Aorta (tissue), 5 donors: ENCODE measurements at regions not wholly inside any gene's neighbourhood (a gene's known extent, or its start where the extent isn't known, plus 50 kb on each side); places are given as distances from the start of the nearest gene placed in this dataset.

Source experiments
- ATAC-seq: fragments of 200-7000 bp; cut with Tn5 transposase; one replicate; pipeline ENCODE4 v1.9.1; 2022; ENCODE audit warnings: moderate library complexity; ENCODE audit not compliant: low FRiP score
- DNase-seq, 2 donors: peaks; one replicate each; pipeline ENCODE4 v3.0.0-alpha.2; 2020
- H3K27ac ChIP-seq, 2 donors: one replicate each; pipeline ENCODE4 v1.5.1; 2013; ENCODE audit warnings: low read length in 2 of 2, mild to moderate bottlenecking in 2 of 2, moderate library complexity in 2 of 2, control low read depth in 1 of 2, inconsistent platforms in 1 of 2, low read depth in 1 of 2
- H3K27me3 ChIP-seq, 2 donors: one replicate each; pipeline ENCODE4 v1.6.1; 2013; ENCODE audit warnings: control low read depth in 1 of 2, low read length in 1 of 2, mild to moderate bottlenecking in 1 of 2, moderate library complexity in 1 of 2; ENCODE audit not compliant: insufficient read depth in 2 of 2, control insufficient read depth in 1 of 2
- H3K36me3 ChIP-seq, 2 donors: one replicate each; pipeline ENCODE4 v1.6.1; 2013; ENCODE audit warnings: control low read depth in 1 of 2, low read length in 1 of 2, mild to moderate bottlenecking in 1 of 2; ENCODE audit not compliant: insufficient read depth in 2 of 2, control insufficient read depth in 1 of 2
- H3K4me1 ChIP-seq, 2 donors: one replicate each; pipeline ENCODE4 v1.6.1; 2013; ENCODE audit warnings: low read length in 2 of 2, control low read depth in 1 of 2, mild to moderate bottlenecking in 1 of 2, moderate library complexity in 1 of 2; ENCODE audit not compliant: insufficient read depth in 2 of 2, control insufficient read depth in 1 of 2
- H3K4me3 ChIP-seq, 2 donors: one replicate each; pipeline ENCODE4 v1.5.1; 2013; ENCODE audit warnings: low read length in 2 of 2, control low read depth in 1 of 2, mild to moderate bottlenecking in 1 of 2
- H3K9me3 ChIP-seq: one replicate; pipeline ENCODE4 v1.6.1; 2013; ENCODE audit warnings: mild to moderate bottlenecking, low read length; ENCODE audit not compliant: control insufficient read depth
- WGBS, 2 donors: extraction: QIAGEN DNeasy Blood & Tissue Kit; methylation state at CpG; one replicate each; pipeline ENCODE4 v1.1.7; 2013; 5-methylcytosine and 5-hydroxymethylcytosine counted together
- intact Hi-C, 2 donors: fragments of 100-400 bp; cut with DNase I; formaldehyde crosslinking; loops; one replicate each; pipeline versions ENCODE4 v1.14.2 to v1.15.0; 2022
- donor health status: healthy with polysubstance abuse.
- donor health status: Bipolar disorder and iron deficiency.
- donor health status: DM: no; HTN: no; CAD: no.
- donor health status: DM: no; HTN: no; CAD: no.
- donor health status: DM: yes; HTN: yes; CAD: no.

DNA sequence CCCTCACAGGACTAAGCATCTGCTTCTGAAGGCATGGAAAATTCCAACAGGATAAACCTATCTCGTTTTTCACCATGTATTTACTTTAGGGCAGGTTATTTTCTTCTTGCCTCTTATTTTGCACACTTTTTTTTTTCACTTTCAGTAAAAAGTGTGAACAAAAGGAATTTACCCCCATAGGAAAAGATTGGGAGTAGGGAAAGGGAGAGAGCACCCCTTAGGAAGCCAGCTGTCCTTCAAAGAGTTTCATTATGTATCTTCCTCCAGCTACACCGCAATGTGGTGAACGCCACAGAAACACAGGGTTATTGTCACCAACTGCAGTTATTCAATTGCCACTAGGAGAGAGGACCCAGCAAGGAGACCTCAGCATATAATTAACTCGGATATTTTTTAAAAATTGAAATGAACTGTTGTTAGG, 286.2 kb upstream of the VRK2 start:
- Histone ChIP-seq H3K9me3 (no peaks in the 10 kb centered on the region), H3K36me3 (no peaks in the 10 kb centered on the region), H3K4me3 (no peak overlapping the region), H3K27me3 (no peaks in the 10 kb centered on the region), H3K4me1 (no peaks in the 10 kb centered on the region), H3K27ac (no peak overlapping the region)
- DNase-seq: no peak
- intact Hi-C loops: loop anchor here in 1 of 2 donors (1.0 kb wide), 1 partner anchor 11 kb away; no protein-coding TSS in a partner anchor
- WGBS, 2 donors: 74 to 75% methylated on average over 4 of the region's 4 CpGs
- ATAC-seq: no peak

DNA sequence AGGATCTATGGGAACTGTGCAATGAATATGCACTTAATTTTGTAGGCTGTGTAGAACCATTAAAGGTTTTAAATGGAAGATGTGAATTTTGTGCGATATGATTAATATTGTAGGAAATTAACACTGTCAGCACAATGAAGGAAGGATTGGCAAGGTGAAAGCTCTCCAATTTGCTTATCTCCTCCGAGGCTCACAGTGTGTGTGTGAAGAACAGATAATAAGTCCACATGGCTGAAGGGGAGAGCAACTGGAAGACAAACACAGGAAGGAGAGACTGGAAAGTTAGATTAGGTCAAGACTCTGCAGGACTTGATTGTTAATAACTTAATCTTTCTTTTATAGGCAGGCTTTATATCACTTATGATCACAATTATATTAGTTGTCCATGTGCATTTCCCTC, 269.7 kb upstream of the VRK2 start:
- Histone ChIP-seq H3K4me1 (no peaks in the 10 kb centered on the region), H3K36me3 (no peaks in the 10 kb centered on the region), H3K27ac (no peak overlapping the region), H3K4me3 (no peak overlapping the region), H3K9me3 (no peaks in the 10 kb centered on the region), H3K27me3 (no peaks in the 10 kb centered on the region)
- ATAC-seq (no peak), DNase-seq (no peak)
- intact Hi-C loops: no loop called here
- 71 to 72% methylated on average over 2 of the region's 2 CpGs for WGBS, 2 donors

DNA sequence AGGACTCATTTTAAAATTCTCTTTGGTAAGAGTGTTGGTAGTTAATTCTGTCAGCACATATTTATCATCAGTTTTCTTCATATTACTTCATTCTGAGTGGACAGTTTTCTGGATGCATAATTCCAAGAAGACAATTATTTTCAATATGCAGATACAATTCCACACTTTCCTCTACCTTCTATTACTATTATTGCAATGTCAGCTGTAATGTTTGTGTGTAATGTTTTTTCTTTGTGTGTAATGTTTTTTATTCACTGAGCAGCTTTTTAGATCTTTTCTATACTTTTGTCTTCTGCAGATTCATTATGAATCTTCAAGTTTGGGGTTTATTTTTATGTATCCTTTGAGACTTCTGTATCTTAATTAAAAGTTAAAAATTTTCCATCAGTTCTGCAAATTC, 264.0 kb upstream of the VRK2 start:
- no peak overlapping the region for H3K4me3 ChIP-seq
- H3K27ac ChIP-seq: no peak overlapping the region
- H3K27me3 ChIP-seq: no peaks in the 10 kb centered on the region
- H3K36me3 ChIP-seq: no peaks in the 10 kb centered on the region
- no peaks in the 10 kb centered on the region for H3K9me3 ChIP-seq
- DNase-seq (no peak), ATAC-seq (no peak)
- H3K4me1 ChIP-seq: no peaks in the 10 kb centered on the region
- intact Hi-C loops: no loop called here

DNA sequence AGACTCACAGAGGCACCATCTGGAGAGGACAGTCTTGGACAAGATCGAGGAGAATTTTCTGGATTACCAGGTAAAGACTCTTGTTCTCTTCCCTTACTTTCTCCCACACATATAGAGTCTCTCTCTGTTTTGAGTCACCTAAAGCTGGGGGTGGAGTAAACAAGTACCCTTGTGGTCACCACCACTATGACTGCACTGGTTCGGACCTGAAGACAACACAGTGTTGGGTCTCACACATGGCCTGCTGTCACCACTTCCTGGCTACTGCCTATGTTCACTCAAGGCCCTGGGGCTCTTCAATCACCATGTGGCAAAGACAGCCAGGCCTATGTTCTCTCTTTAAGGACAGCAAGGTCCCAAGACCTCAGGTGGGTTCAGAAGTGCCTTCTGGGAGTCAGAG, 253.3 kb upstream of the VRK2 start:
- no peaks in the 10 kb centered on the region for H3K27me3 ChIP-seq
- H3K27ac ChIP-seq: no peak overlapping the region
- DNase-seq (no peak), ATAC-seq (no peak)
- intact Hi-C loops: no loop called here
- H3K36me3 ChIP-seq: no peaks in the 10 kb centered on the region
- no peak overlapping the region for H3K4me3 ChIP-seq
- no peaks in the 10 kb centered on the region for H3K4me1 ChIP-seq
- WGBS, 2 donors: 94 to 98% methylated on average over 2 of the region's 2 CpGs
- peaks cover 2% of the 10 kb centered on the region for H3K9me3 ChIP-seq

DNA sequence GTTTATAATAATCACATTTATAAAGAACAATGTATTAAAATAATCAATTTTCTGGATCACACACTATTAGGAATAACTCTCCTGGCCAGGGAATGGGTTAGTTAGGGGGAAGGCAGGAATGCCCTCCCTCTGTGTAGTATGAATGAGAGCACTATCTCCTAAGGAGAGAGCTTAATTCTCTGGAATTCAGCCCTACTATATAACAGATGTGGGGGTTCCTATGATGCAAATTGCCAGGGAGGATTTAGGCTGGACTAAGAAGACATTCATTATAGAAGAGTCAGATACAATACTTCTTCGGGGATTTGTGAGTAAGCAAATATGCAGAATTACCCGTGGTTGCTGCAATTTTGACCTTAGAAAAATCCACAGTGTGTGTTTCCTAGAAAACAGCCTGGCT, 250.1 kb upstream of the VRK2 start:
- intact Hi-C loops: no loop called here
- Histone ChIP-seq H3K27me3 (no peaks in the 10 kb centered on the region), H3K9me3 (peaks cover 2% of the 10 kb centered on the region), H3K4me1 (no peaks in the 10 kb centered on the region), H3K36me3 (no peaks in the 10 kb centered on the region), H3K4me3 (no peak overlapping the region), H3K27ac (no peak overlapping the region)
- ATAC-seq: no peak
- no peak for DNase-seq
- WGBS, 2 donors: 11 to 14% methylated on average over 2 of the region's 2 CpGs

DNA sequence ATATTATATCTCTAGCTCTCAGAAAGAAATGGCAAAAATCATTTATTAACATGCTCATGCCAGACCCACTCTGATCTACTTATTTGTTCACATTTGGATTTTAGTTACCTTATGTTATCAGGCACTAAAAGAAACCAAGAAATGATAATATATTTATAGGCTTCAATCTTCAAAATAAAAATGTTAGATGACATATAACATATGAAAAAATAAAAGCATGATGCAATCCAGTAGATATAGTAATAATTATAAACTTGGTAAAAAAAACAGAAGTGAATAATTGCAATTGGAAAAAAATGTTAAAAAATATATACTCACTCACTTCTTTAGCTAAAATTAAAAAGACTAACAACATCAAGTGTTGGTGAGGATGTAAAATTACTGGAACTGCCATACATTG, 248.3 kb upstream of the VRK2 start:
- intact Hi-C loops: no loop called here
- Histone ChIP-seq H3K4me1 (no peaks in the 10 kb centered on the region), H3K27me3 (no peaks in the 10 kb centered on the region), H3K4me3 (no peak overlapping the region), H3K27ac (no peak overlapping the region), H3K9me3 (peaks cover 2% of the 10 kb centered on the region), H3K36me3 (no peaks in the 10 kb centered on the region)
- DNase-seq (no peak), ATAC-seq (no peak)

DNA sequence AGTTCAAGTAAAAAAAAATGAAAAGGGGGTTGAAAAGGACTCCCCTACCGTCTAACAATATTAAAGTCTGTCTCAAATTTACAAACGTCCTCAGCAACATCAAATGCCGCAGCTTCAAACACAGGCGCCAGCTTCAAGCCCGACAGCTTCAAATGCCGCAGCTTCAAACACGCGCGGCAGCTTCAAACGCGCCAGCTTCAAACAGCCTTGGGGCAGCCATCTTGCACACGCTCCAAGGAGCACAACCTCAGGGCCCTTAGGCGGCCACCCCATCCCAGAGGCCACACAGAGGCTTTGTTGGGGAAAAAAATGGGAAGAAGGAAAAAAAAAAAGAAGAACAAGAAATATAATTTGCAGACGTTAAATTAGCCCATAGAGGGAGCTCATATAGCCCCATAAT, 244.4 kb upstream of the VRK2 start:
- Histone ChIP-seq H3K9me3 (no peaks in the 10 kb centered on the region), H3K27me3 (no peaks in the 10 kb centered on the region), H3K27ac (no peak overlapping the region), H3K4me1 (no peaks in the 10 kb centered on the region), H3K4me3 (no peak overlapping the region), H3K36me3 (no peaks in the 10 kb centered on the region)
- no peak for ATAC-seq
- peak; percentile 15 to 51 for DNase-seq
- WGBS, 2 donors: 88 to 89% methylated on average over 14 of the region's 14 CpGs
- intact Hi-C loops: no loop called here

DNA sequence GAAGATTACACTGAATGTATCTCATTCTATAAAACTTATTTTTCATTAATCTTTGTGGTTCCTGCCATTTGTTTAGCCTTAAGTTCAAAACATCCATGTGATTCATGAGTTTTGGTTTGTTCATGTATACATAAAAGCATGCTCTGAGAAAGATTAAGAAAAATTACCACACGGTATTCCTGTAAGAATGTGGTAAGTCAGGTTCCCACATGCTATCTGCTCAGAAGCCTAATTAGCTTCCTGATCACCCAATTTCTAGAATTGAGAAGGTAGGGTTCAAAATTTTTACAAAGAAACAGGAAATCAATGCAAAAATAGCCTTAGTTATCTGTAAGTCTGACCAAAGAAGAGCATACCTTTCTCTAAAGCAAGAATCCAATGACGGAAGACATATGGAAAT, 241.6 kb upstream of the VRK2 start:
- no peak for ATAC-seq
- intact Hi-C loops: no loop called here
- H3K9me3 ChIP-seq: no peaks in the 10 kb centered on the region
- no peaks in the 10 kb centered on the region for H3K4me1 ChIP-seq
- H3K4me3 ChIP-seq: no peak overlapping the region
- H3K27me3 ChIP-seq: no peaks in the 10 kb centered on the region
- no peaks in the 10 kb centered on the region for H3K36me3 ChIP-seq
- no peak overlapping the region for H3K27ac ChIP-seq
- DNase-seq: no peak
- 65 to 73% methylated on average over 2 of the region's 2 CpGs for WGBS, 2 donors

DNA sequence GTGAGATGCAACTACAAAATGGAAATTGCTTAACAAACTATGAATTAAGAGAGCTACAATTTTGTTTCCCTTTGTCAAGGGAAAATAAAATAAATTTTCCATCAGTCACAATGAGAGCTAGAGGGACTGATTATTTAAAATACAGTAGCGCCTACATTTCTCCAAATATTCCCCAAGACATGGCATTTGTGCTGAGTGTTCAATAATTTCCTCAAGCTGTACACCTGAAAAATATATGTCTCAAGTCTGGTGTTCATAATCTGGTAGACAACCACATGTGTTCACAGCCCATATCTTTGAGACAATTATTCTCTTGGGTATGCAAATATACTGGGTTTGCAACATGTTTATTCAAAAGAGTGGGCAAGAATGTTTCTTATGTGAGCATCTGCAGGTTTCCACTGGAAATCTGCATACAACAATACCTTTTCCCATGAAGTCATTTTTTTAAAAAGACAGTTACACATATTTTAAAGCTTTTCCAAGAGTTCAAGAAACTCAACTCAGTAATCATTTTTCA, 240.1 kb upstream of the VRK2 start:
- intact Hi-C loops: no loop called here
- 88 to 94% methylated on average over 1 of the region's 1 CpG for whole genome bisulfite sequencing, 2 donors

More for the DNA sequence above, 240.1 kb upstream of the VRK2 start:
- Histone ChIP-seq H3K4me1 (no peaks in the 10 kb centered on the region), H3K36me3 (no peaks in the 10 kb centered on the region), H3K27ac (no peak overlapping the region), H3K9me3 (no peaks in the 10 kb centered on the region), H3K27me3 (no peaks in the 10 kb centered on the region), H3K4me3 (no peak overlapping the region)
- DNase-seq: no peak
- ATAC-seq: no peak
